GM12865 (cell line): ENCODE measurements at regions not wholly inside any gene's neighbourhood (a gene's known extent, or its start where the extent isn't known, plus 50 kb on each side); places are given as distances from the start of the nearest gene placed in this dataset.

Source experiments
- DNase-seq: peaks from one replicate; pipeline ENCODE4 v3.0.0; 2010; ENCODE audit warnings: low read depth
- H3K4me3 ChIP-seq: 2 replicates; pipeline ENCODE4 v1.5.1; 2011; ENCODE audit warnings: mild to moderate bottlenecking, low read depth, low read length, control low read depth
- CTCF ChIP-seq: IDR thresholded peaks from 2 replicates; pipeline ENCODE4 v1.5.1; 2011; ENCODE audit warnings: low read length, control low read depth, low read depth, inconsistent platforms; ENCODE audit not compliant: insufficient read depth; ENCODE audit errors: missing control alignments

- DNase-seq, result no peak
- TF ChIP-seq CTCF, result no peak
- no peak overlapping the region for H3K4me3 ChIP-seq
Observed at GRCh38 chr11:111153194-111153593, 92.3 kb upstream of the POU2AF2 start.

- no peak overlapping the region for H3K4me3 ChIP-seq
- DNase-seq, result no peak
- no peak for TF ChIP-seq CTCF
Observed at GRCh38 chr11:111148953-111149352, 96.6 kb upstream of the POU2AF2 start.

- TF ChIP-seq CTCF, result no peak
- DNase-seq, result no peak
- H3K4me3 ChIP-seq, result no peak overlapping the region
Observed at GRCh38 chr11:111148121-111148520, 97.4 kb upstream of the POU2AF2 start.

- DNase-seq, result no peak
- no peak for TF ChIP-seq CTCF
- H3K4me3 ChIP-seq, result no peak overlapping the region
Observed at GRCh38 chr11:111137846-111138245, 107.7 kb upstream of the POU2AF2 start.

GRCh38 chr11:111135778-111136570, 109.6 kb upstream of the POU2AF2 start:
- DNase-seq, result no peak
- no peak for TF ChIP-seq CTCF
- no peak overlapping the region for H3K4me3 ChIP-seq

- DNase-seq, result no peak
- TF ChIP-seq CTCF, result no peak
Observed at GRCh38 chr11:111135101-111135500, 110.4 kb upstream of the POU2AF2 start.

More at GRCh38 chr11:111135101-111135500, 110.4 kb upstream of the POU2AF2 start:
- no peak overlapping the region for H3K4me3 ChIP-seq
